ENCODE measurements at regions not wholly inside any gene's neighbourhood (a gene's known extent, or its start where the extent isn't known, plus 50 kb on each side); places are given as distances from the start of the nearest gene placed in this dataset.

GRCh38 chr10:21336476-21337170 is 188.9 kb downstream of the SKIDA1 start:
- FAIRE-seq (no peak), DNase-seq (peak in 1 of 2 donors; percentile 27)
- H3K36me3 ChIP-seq (ENCODE audit: control insufficient read depth in 3 of 3, insufficient read depth in 2 of 3, low read depth in 1 of 3, low read length in 3 of 3), result no peaks in the 10 kb centered on the region
- 15 to 37% (median 32%) methylated on average over 8 of the region's 8 CpGs for WGBS, 3 donors
- H3K27me3 ChIP-seq (ENCODE audit: control insufficient read depth in 3 of 3, insufficient read depth in 3 of 3, low read length in 3 of 3), result no peaks in the 10 kb centered on the region
- no peak overlapping the region for H3K27ac ChIP-seq (ENCODE audit: low read depth in 1 of 3, low read length in 2 of 3)
- H3K4me1 ChIP-seq (ENCODE audit: control insufficient read depth in 3 of 3, insufficient read depth in 2 of 3, low read depth in 1 of 3, low read length in 2 of 3), result no peaks in the 10 kb centered on the region
- no peaks in the 10 kb centered on the region for H3K9me3 ChIP-seq (ENCODE audit: control insufficient read depth in 2 of 2, insufficient read depth in 1 of 2, low read depth in 1 of 2, low read length in 1 of 2)
- H3K4me3 ChIP-seq (ENCODE audit: low read depth in 1 of 3, low read length in 3 of 3), result no peak overlapping the region

GRCh38 chr10:21334891-21335696 is 190.4 kb downstream of the SKIDA1 start:
- no peaks in the 10 kb centered on the region for H3K9me3 ChIP-seq (ENCODE audit: control insufficient read depth in 2 of 2, insufficient read depth in 1 of 2, low read depth in 1 of 2, low read length in 1 of 2)
- no peak overlapping the region for H3K4me3 ChIP-seq (ENCODE audit: low read depth in 1 of 3, low read length in 3 of 3)
- DNase-seq (no peak), FAIRE-seq (no peak)
- H3K27me3 ChIP-seq (ENCODE audit: control insufficient read depth in 3 of 3, insufficient read depth in 3 of 3, low read length in 3 of 3), result no peaks in the 10 kb centered on the region
- H3K27ac ChIP-seq (ENCODE audit: low read depth in 1 of 3, low read length in 2 of 3), result peak overlapping the region in 1 of 3 donors; percentile 4
- H3K4me1 ChIP-seq (ENCODE audit: control insufficient read depth in 3 of 3, insufficient read depth in 2 of 3, low read depth in 1 of 3, low read length in 2 of 3), result no peaks in the 10 kb centered on the region
- 64 to 75% (median 73%) methylated on average over 14 of the region's 14 CpGs for whole genome bisulfite sequencing, 3 donors
- H3K36me3 ChIP-seq (ENCODE audit: control insufficient read depth in 3 of 3, insufficient read depth in 2 of 3, low read depth in 1 of 3, low read length in 3 of 3), result no peaks in the 10 kb centered on the region

DNA sequence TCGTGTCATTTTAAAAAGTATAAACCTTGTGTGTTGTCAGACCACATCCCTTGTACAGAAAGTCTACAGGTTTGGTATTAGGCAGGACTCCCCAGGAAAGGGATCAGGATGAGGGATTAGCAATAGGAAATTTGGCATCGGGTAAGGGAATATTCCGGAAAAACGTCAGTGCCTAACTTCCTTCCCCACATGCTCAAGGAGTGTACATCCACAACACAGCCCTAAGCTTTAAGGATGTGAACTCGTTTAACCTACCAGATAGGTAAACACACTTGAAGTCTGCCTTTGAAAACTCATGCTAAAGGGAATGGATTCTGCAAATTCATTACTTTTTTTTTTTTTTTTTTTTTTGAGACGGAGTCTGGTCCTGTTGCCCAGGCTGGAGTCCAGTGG is 194.9 kb downstream of the SKIDA1 start:
- H3K4me1 ChIP-seq (ENCODE audit: control insufficient read depth in 3 of 3, insufficient read depth in 2 of 3, low read depth in 1 of 3, low read length in 2 of 3), result no peaks in the 10 kb centered on the region
- H3K27ac ChIP-seq (ENCODE audit: low read depth in 1 of 3, low read length in 2 of 3), result no peak overlapping the region
- DNase-seq (no peak), FAIRE-seq (no peak)
- no peaks in the 10 kb centered on the region for H3K36me3 ChIP-seq (ENCODE audit: control insufficient read depth in 3 of 3, insufficient read depth in 2 of 3, low read depth in 1 of 3, low read length in 3 of 3)
- 62 to 70% (median 64%) methylated on average over 6 of the region's 6 CpGs for WGBS, 3 donors
- H3K27me3 ChIP-seq (ENCODE audit: control insufficient read depth in 3 of 3, insufficient read depth in 3 of 3, low read length in 3 of 3), result no peaks in the 10 kb centered on the region
- H3K9me3 ChIP-seq (ENCODE audit: control insufficient read depth in 2 of 2, insufficient read depth in 1 of 2, low read depth in 1 of 2, low read length in 1 of 2), result no peaks in the 10 kb centered on the region
- H3K4me3 ChIP-seq (ENCODE audit: low read depth in 1 of 3, low read length in 3 of 3), result no peak overlapping the region

- 59 to 69% (median 61%) methylated on average over 4 of the region's 4 CpGs for WGBS, 3 donors
- H3K36me3 ChIP-seq (ENCODE audit: control insufficient read depth in 3 of 3, insufficient read depth in 2 of 3, low read depth in 1 of 3, low read length in 3 of 3), result no peaks in the 10 kb centered on the region
- H3K27me3 ChIP-seq (ENCODE audit: control insufficient read depth in 3 of 3, insufficient read depth in 3 of 3, low read length in 3 of 3), result no peaks in the 10 kb centered on the region
- no peak overlapping the region for H3K4me3 ChIP-seq (ENCODE audit: low read depth in 1 of 3, low read length in 3 of 3)
- FAIRE-seq (no peak), DNase-seq (peak; percentile 14 to 17)
- peak overlapping the region in 1 of 3 donors; percentile 53 for H3K27ac ChIP-seq (ENCODE audit: low read depth in 1 of 3, low read length in 2 of 3)
- no peaks in the 10 kb centered on the region for H3K9me3 ChIP-seq (ENCODE audit: control insufficient read depth in 2 of 2, insufficient read depth in 1 of 2, low read depth in 1 of 2, low read length in 1 of 2)
- H3K4me1 ChIP-seq (ENCODE audit: control insufficient read depth in 3 of 3, insufficient read depth in 2 of 3, low read depth in 1 of 3, low read length in 2 of 3), result no peaks in the 10 kb centered on the region
Observed at GRCh38 chr10:21329995-21330627, 195.4 kb downstream of the SKIDA1 start.

DNA sequence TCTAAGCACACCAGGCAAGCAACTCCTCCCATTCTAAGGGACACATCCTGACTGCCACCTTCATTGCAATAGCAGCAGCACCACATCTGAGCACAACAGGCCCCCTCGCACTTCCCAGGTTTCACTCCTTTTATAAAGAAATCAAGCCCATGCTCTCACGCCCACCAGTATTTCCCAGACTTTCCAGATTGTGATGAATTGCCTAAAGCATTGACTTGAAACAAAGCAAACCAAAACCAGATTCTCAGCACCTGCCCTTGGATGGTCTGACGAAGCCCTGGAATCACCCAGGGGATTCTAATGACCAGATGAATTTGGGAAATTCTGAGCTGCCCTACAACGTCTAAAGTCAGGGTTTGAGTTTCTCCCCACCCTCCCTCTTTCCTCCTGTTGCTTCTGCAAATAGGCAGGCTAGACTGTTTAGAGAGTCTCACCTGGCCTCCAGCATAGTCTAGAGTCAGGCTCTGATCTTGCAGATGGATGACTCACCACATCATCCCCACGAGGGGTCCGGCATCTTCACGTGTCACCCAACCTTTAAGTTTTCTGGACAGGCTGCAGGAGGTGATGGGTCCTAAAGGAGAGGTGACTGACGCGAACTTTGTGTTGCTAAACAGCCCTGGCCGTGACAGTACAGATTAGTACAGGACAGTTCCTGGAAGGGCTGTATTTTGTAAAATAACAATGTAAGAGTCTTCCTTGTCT is 198.0 kb downstream of the SKIDA1 start:
- no peak for DNase-seq
- FAIRE-seq, result no peak
- no peaks in the 10 kb centered on the region for H3K27me3 ChIP-seq (ENCODE audit: control insufficient read depth in 3 of 3, insufficient read depth in 3 of 3, low read length in 3 of 3)
- H3K36me3 ChIP-seq (ENCODE audit: control insufficient read depth in 3 of 3, insufficient read depth in 2 of 3, low read depth in 1 of 3, low read length in 3 of 3), result no peaks in the 10 kb centered on the region
- no peak overlapping the region for H3K4me3 ChIP-seq (ENCODE audit: low read depth in 1 of 3, low read length in 3 of 3)
- WGBS, 3 donors, result 57 to 72% (median 66%) methylated on average over 10 of the region's 10 CpGs
- no peaks in the 10 kb centered on the region for H3K4me1 ChIP-seq (ENCODE audit: control insufficient read depth in 3 of 3, insufficient read depth in 2 of 3, low read depth in 1 of 3, low read length in 2 of 3)
- H3K9me3 ChIP-seq (ENCODE audit: control insufficient read depth in 2 of 2, insufficient read depth in 1 of 2, low read depth in 1 of 2, low read length in 1 of 2), result no peaks in the 10 kb centered on the region
- no peak overlapping the region for H3K27ac ChIP-seq (ENCODE audit: low read depth in 1 of 3, low read length in 2 of 3)

- H3K9me3 ChIP-seq (ENCODE audit: control insufficient read depth in 2 of 2, insufficient read depth in 1 of 2, low read depth in 1 of 2, low read length in 1 of 2), result no peaks in the 10 kb centered on the region
- no peaks in the 10 kb centered on the region for H3K27me3 ChIP-seq (ENCODE audit: control insufficient read depth in 3 of 3, insufficient read depth in 3 of 3, low read length in 3 of 3)
- FAIRE-seq, result no peak
- no peak for DNase-seq
- no peaks in the 10 kb centered on the region for H3K36me3 ChIP-seq (ENCODE audit: control insufficient read depth in 3 of 3, insufficient read depth in 2 of 3, low read depth in 1 of 3, low read length in 3 of 3)
- WGBS, 3 donors, result 77 to 92% (median 86%) methylated on average over 5 of the region's 5 CpGs
- no peaks in the 10 kb centered on the region for H3K4me1 ChIP-seq (ENCODE audit: control insufficient read depth in 3 of 3, insufficient read depth in 2 of 3, low read depth in 1 of 3, low read length in 2 of 3)
- no peak overlapping the region for H3K27ac ChIP-seq (ENCODE audit: low read depth in 1 of 3, low read length in 2 of 3)
- H3K4me3 ChIP-seq (ENCODE audit: low read depth in 1 of 3, low read length in 3 of 3), result no peak overlapping the region
Observed at GRCh38 chr10:21326594-21327288, 198.7 kb downstream of the SKIDA1 start.

- no peak for DNase-seq
- Histone ChIP-seq H3K27me3 (ENCODE audit: control insufficient read depth in 3 of 3, insufficient read depth in 3 of 3, low read length in 3 of 3) (no peaks in the 10 kb centered on the region), H3K27ac (ENCODE audit: low read depth in 1 of 3, low read length in 2 of 3) (no peak overlapping the region), H3K36me3 (ENCODE audit: control insufficient read depth in 3 of 3, insufficient read depth in 2 of 3, low read depth in 1 of 3, low read length in 3 of 3) (no peaks in the 10 kb centered on the region), H3K4me3 (ENCODE audit: low read depth in 1 of 3, low read length in 3 of 3) (no peak overlapping the region), H3K9me3 (ENCODE audit: control insufficient read depth in 2 of 2, insufficient read depth in 1 of 2, low read depth in 1 of 2, low read length in 1 of 2) (no peaks in the 10 kb centered on the region), H3K4me1 (ENCODE audit: control insufficient read depth in 3 of 3, insufficient read depth in 2 of 3, low read depth in 1 of 3, low read length in 2 of 3) (no peaks in the 10 kb centered on the region)
- FAIRE-seq, result no peak
- WGBS, 3 donors, result 75 to 79% (median 76%) methylated on average over 15 of the region's 15 CpGs
Observed at GRCh38 chr10:21318540-21319167, 206.8 kb downstream of the SKIDA1 start.

Measured in small intestine (tissue), 7 donors.